Thoracic aorta (tissue), 2 donors: ENCODE measurements at regions not wholly inside any gene's neighbourhood (a gene's known extent, or its start where the extent isn't known, plus 50 kb on each side); places are given as distances from the start of the nearest gene placed in this dataset.

Source experiments
- ATAC-seq: fragments of 150-250 bp; one replicate; pipeline ENCODE4 v1.8.0; 2017; ENCODE audit warnings: low read depth; ENCODE audit not compliant: insufficient number of reproducible peaks, low FRiP score
- DNase-seq: peaks from one replicate; pipeline ENCODE4 v3.0.0-alpha.2; 2020; ENCODE audit warnings: low spot score
- H3K27ac ChIP-seq, 2 donors: fragments of 200-600 bp; sonication (generic); 1 replicate in 1 of 2; 2 replicates in 1 of 2; pipeline ENCODE4 v1.5.1; 2016; ENCODE audit warnings: mild to moderate bottlenecking in 2 of 2, moderate library complexity in 2 of 2
- H3K27me3 ChIP-seq: fragments of 200-600 bp; sonication (generic); replicated peaks from 2 replicates; pipeline ENCODE4 v1.6.0; 2016; ENCODE audit warnings: mild to moderate bottlenecking; ENCODE audit not compliant: insufficient read depth
- H3K36me3 ChIP-seq: fragments of 200-600 bp; sonication (generic); one replicate; pipeline ENCODE4 v1.5.1; 2016
- H3K4me1 ChIP-seq, 2 donors: fragments of 200-600 bp; sonication (generic); 1 replicate in 1 of 2; 2 replicates in 1 of 2; pipeline versions ENCODE4 v1.5.1 to v1.6.0; 2016; ENCODE audit warnings: low read depth in 2 of 2, mild to moderate bottlenecking in 1 of 2; ENCODE audit not compliant: control insufficient read depth in 1 of 2
- H3K4me3 ChIP-seq: fragments of 200-600 bp; sonication (generic); 2 replicates; pipeline ENCODE4 v1.5.1; 2016; ENCODE audit warnings: mild to moderate bottlenecking
- H3K9me3 ChIP-seq: fragments of 200-600 bp; sonication (generic); 2 replicates; pipeline ENCODE4 v1.5.1; 2016
- CTCF ChIP-seq: fragments of 200-600 bp; sonication (generic); IDR thresholded peaks from one replicate; pipeline ENCODE4 v1.5.1; 2019; ENCODE audit warnings: antibody characterized with exemption

GRCh38 chr1:99115231-99115630 lies 110.6 kb upstream of the PLPPR5 start:
- no peak for ATAC-seq
- no peaks in the 10 kb centered on the region for H3K27me3 ChIP-seq
- no peak for DNase-seq

GRCh38 chr1:99119188-99119587 lies 114.5 kb upstream of the PLPPR5 start:
- Histone ChIP-seq H3K27ac (no peak overlapping the region), H3K36me3 (no peaks in the 10 kb centered on the region), H3K4me3 (no peak overlapping the region), H3K27me3 (no peaks in the 10 kb centered on the region), H3K4me1 (no peaks in the 10 kb centered on the region), H3K9me3 (no peaks in the 10 kb centered on the region)
- DNase-seq (no peak), ATAC-seq (no peak)
- TF ChIP-seq CTCF, result no peak

More at GRCh38 chr1:99115231-99115630, 110.6 kb upstream of the PLPPR5 start:
- Histone ChIP-seq H3K4me3 (no peak overlapping the region), H3K4me1 (no peaks in the 10 kb centered on the region), H3K9me3 (no peaks in the 10 kb centered on the region), H3K36me3 (no peaks in the 10 kb centered on the region), H3K27ac (no peak overlapping the region)
- TF ChIP-seq CTCF, result no peak

GRCh38 chr1:99122039-99122438 lies 117.4 kb upstream of the PLPPR5 start:
- Histone ChIP-seq H3K4me3 (no peak overlapping the region), H3K27ac (no peak overlapping the region), H3K36me3 (no peaks in the 10 kb centered on the region), H3K9me3 (no peaks in the 10 kb centered on the region), H3K27me3 (no peaks in the 10 kb centered on the region), H3K4me1 (no peaks in the 10 kb centered on the region)
- TF ChIP-seq CTCF, result no peak
- ATAC-seq (no peak), DNase-seq (no peak)

GRCh38 chr1:99123936-99124335 lies 119.3 kb upstream of the PLPPR5 start:
- no peak for ATAC-seq
- no peaks in the 10 kb centered on the region for H3K4me1 ChIP-seq
- no peaks in the 10 kb centered on the region for H3K27me3 ChIP-seq
- H3K4me3 ChIP-seq, result no peak overlapping the region
- H3K27ac ChIP-seq, result no peak overlapping the region
- no peak for TF ChIP-seq CTCF
- no peaks in the 10 kb centered on the region for H3K9me3 ChIP-seq
- no peaks in the 10 kb centered on the region for H3K36me3 ChIP-seq
- no peak for DNase-seq

GRCh38 chr1:99131546-99131945 lies 126.9 kb upstream of the PLPPR5 start:
- no peaks in the 10 kb centered on the region for H3K9me3 ChIP-seq
- no peaks in the 10 kb centered on the region for H3K27me3 ChIP-seq
- TF ChIP-seq CTCF, result no peak
- H3K4me1 ChIP-seq, result no peaks in the 10 kb centered on the region
- no peak overlapping the region for H3K27ac ChIP-seq
- DNase-seq (no peak), ATAC-seq (no peak)
- no peak overlapping the region for H3K4me3 ChIP-seq
- no peaks in the 10 kb centered on the region for H3K36me3 ChIP-seq
